Kidney glomerular epithelial cell (primary cell): ENCODE measurements at regions not wholly inside any gene's neighbourhood (a gene's known extent, or its start where the extent isn't known, plus 50 kb on each side); places are given as distances from the start of the nearest gene placed in this dataset.
"Not testable (repeated sequence)": the region's sequence is repeated elsewhere in the genome, so short reads cannot be mapped to it uniquely, and the experiment has no call there.

Experiments used
- DNase-seq: peaks from one replicate; lab custom pipeline; 2025; lab: John Stamatoyannopoulos, UW

DNA sequence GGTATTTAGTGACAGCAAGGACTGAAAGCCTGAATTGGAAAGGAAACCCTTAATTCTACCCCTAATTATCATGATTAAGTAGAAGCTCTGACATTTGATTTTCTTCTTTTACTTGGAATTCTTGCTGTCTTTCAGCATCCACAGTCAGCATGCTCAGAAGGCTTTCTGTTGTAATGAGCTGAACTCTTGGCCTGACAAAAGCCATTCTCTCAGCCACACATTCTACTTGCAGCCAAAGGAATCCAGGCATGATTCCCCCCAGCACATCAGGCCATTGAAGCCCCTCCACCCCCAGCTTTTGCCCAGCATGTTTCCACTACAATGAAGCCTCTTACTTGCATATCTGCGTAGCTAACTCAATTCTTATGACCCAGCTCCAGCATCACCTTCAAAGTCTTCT is 94.3 kb upstream of the FRMD4A start:
- DNase-seq = no peak

DNA sequence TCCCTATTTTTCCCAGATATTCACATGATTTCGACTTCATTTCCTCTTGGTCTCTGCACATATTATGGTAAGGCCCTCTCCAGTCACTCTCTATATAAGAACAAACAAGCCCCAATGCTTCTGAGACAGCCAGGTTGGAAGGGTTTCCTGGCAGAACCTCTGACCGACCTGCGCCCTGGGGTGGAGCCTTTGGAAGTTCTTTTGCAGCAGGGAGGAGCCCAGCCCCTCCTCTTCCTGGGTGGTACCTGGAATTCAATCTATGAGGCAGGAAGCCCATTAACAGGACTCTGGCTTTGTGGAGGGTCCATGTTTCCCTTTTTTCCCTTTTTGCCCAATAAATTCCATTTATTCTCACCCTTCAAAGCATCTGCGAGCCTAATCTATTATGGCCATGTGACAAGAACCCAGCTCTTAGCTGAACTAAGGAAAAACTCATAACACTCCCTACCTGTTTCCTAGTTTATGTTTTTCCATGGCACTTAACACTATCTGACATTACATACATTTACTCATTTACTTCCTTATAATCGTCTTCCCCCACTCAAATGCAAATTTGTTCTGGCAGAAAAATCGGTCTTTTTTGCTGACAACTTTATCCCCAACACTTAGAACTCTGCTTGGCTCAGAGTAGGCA is 92.5 kb upstream of the FRMD4A start:
- no peak for DNase-seq

- no peak for DNase-seq
These were observed 91.7 kb upstream of the FRMD4A start for GRCh38 chr10:14422431-14422830.

DNA sequence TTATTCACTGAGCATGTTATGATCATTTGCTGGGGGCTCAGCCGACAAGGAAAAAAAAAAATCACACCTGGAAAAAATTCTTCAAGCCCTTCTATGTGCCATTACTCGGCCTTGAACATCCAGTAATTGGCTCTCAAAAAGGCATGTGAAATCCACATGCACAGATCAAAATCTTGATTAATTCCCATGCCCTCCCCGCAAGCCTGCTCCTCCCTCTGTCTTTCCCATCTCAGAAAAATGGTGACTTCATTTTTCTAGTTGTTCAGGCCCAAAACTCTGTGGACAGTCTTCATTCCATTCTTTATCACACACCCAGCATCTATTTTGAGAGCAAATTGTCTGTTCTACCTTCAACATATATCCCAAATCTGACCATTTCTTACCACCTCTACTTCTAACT is 91.2 kb upstream of the FRMD4A start:
- DNase-seq = no peak

GRCh38 chr10:14417336-14417735 is 86.6 kb upstream of the FRMD4A start:
- DNase-seq = not testable (repeated sequence)

- no peak for DNase-seq
These were observed 85.6 kb upstream of the FRMD4A start for GRCh38 chr10:14416308-14416700.

DNA sequence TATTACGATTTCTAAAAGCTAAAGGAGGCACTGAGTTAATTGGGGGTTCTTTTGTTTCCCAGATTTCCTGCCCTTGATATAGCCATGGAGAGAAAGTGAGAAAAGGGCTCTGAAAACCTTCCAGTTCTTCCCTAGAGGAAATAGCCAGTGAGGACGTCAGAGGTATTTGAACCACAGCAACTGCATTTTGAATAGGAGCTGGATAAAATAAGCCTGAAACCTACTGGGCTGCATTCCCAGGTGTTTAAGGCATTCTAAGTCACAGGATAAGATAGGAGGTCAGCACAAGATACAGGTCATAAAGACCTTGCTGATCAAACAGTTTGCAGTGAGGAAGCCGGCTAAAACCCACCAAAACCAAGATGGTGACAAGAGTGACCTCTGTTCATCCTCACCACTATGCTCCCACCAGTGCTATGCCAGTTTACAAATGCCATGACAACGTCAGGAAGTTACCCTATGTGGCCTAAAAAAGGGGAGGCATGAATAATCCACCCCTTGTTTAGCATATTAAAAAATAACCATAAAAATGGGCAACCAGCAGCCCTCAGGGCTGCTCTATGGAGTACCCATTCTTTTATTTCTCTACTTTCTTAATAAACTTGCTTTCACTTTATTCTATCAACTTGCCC is 85.1 kb upstream of the FRMD4A start:
- DNase-seq = no peak

DNA sequence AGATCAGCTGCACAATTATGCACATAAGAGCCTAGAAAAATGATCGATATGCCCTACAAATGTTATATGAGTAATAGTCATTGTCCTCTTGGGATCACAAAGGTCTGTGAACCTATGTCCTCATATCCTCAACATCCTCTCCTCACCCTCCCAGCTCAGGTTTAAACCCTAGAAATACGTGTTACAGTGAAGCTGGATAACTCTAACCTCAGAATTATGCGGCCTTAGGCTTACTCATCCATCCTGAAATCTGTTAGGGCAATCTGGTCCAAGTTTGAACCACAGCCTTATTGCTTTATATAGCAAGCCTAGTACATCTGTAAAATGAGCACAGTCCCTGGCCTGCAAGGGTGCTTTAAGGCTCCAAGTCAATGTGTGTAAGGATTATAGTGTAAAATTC is 84.2 kb upstream of the FRMD4A start:
- DNase-seq = no peak

- no peak for DNase-seq
These were observed 82.8 kb upstream of the FRMD4A start for GRCh38 chr10:14413523-14413922.

DNA sequence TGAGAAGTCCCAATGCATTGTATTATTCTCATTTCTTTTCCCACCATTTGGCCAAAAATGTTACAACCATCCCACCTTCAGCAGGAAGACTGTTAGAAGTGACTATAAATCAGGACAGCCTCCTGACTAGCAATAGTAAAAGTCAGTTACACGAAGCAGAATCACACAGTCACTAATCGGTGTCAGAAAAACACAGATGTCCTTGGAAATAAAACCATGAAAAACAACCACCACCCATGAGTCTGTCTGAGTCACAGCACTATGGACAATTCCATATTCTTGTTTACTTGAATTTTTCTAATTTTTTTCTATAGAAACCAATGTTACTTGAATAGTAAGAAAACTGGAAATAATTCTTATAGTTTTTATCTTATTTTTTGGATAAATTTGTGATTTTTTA is 81.9 kb upstream of the FRMD4A start:
- no peak for DNase-seq

GRCh38 chr10:14409856-14410458 is 79.2 kb upstream of the FRMD4A start:
- DNase-seq = no peak

- DNase-seq = no peak
These were observed 78.5 kb upstream of the FRMD4A start for GRCh38 chr10:14409247-14409646.

DNA sequence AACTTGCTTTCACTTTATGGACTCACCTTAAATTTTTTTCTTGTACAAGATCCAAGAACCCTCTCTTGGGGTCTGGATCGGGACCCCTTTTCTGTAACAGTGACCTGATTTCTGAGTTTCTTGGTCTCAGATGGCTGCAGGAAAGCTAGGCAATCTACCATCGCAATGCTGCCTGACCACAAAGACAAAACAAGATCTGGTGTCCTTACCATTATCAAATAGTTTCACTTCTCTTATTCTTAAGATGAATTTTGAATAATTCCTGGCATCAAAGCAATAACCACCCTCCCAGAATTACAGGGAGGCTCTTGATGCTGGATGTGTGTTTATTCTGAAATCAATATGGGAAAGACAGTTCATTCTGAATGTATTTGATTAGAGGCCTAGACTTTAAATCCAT is 77.4 kb upstream of the FRMD4A start:
- DNase-seq = no peak

GRCh38 chr10:14407567-14407966 is 76.8 kb upstream of the FRMD4A start:
- DNase-seq = no peak

GRCh38 chr10:14405076-14406065 is 74.6 kb upstream of the FRMD4A start:
- peak; percentile 97 for DNase-seq

DNA sequence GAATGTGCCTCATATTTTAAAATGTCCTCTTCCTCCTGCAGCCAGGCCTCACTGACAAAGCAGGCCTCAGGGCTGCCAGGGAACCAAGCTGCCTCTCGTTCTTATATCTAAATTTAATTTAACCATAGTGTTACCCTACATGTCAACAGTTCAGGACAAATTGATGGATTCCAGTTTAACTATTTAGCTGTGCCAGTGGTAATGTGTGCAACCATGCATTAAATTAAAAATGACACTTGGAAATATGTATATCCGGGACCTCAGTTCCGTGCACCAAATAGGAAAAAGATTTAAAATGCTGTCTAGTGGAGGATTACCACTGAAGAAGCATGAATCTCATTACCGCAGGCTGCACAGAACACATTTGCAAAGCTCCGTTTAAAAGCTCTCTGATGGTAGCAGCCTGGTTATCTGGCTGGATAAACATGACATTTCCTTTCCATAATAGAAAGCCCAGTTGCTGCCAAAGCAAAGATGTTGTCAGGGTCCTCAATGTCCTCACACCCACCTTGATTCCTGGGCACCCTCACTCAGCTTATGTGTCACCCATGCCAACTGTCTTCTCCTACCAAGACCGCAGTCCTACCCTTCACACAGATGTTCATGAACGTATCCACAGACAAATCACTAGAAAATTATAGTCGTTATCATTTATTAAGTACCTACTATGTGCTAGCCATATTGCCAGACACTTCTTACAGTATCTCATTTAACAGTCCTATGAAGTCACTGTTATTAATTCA is 73.3 kb upstream of the FRMD4A start:
- DNase-seq = no peak

- DNase-seq = no peak
These were observed 72.6 kb upstream of the FRMD4A start for GRCh38 chr10:14403359-14403758.

GRCh38 chr10:14399641-14400040 is 68.9 kb upstream of the FRMD4A start:
- peak; percentile 49 for DNase-seq

DNA sequence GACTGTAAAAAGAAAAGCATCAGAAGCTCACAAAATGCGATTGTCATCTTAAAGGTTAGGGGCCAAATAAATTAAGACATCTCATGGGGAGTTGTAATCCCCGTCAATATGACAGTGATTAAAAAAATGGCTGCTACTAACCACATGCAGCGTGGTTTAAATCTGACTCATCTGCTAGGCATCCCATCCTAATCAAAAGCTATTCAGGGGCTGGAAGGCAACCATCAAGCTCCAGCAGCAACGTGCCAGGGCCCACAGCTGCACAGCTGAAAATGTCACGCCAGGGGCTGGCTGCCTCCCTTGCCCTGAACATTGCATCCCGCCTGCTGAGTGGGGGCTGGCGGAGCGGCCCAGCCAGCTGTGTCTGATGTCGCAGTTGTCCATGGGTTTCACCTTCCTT is 66.3 kb upstream of the FRMD4A start:
- DNase-seq = peak; percentile 95

GRCh38 chr10:14396411-14397048 is 65.8 kb upstream of the FRMD4A start:
- peak; percentile 83 for DNase-seq

DNA sequence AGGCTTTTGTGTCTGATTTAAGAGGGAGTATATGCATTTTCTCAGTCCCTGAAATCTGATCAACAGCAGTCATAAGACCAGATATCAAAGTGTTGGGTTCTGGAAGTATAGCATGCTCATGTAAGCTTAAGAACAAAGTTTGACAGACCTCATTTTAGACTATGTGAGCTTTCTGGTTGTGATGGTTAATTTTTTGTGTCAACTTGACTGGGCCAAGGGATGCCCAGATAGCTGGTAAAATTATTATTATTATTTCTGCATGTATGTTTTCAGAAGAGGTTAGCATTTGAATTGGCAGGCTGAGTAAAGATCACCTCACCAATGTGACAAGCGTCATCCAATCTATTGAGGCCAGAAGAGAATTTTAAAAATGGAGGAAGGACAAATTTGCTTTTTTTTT is 63.5 kb upstream of the FRMD4A start:
- no peak for DNase-seq
